Activated CD4-positive, alpha-beta T cell treated with anti-CD3 and anti-CD28 coated beads, Interleukin-2, amount 10 ng/mL, durations not matched to agents 24 days and 14 days (primary cell): ENCODE measurements at regions not wholly inside any gene's neighbourhood (a gene's known extent, or its start where the extent isn't known, plus 50 kb on each side); places are given as distances from the start of the nearest gene placed in this dataset.
A peak's percentile ranks its signal among the peaks of the same experiment; 100 is the strongest.

Experiments used
- DNase-seq: peaks from one replicate; pipeline ENCODE4 v3.0.0; 2022
- H3K27ac Mint-ChIP-seq: one replicate; pipeline ENCODE4 v1.8.0; 2022; ENCODE audit warnings: mild to moderate bottlenecking, mixed read lengths
- H3K27me3 Mint-ChIP-seq: one replicate; pipeline ENCODE4 v1.8.0; 2022; ENCODE audit warnings: mixed read lengths
- H3K36me3 Mint-ChIP-seq: one replicate; pipeline ENCODE4 v1.8.0; 2022; ENCODE audit warnings: low read depth, mild to moderate bottlenecking, mixed read lengths
- H3K4me1 Mint-ChIP-seq: one replicate; pipeline ENCODE4 v1.8.0; 2021; ENCODE audit warnings: mixed read lengths
- H3K4me3 Mint-ChIP-seq: one replicate; pipeline ENCODE4 v1.8.0; 2022; ENCODE audit warnings: mild to moderate bottlenecking, moderate library complexity, mixed read lengths
- H3K9me3 Mint-ChIP-seq: one replicate; pipeline ENCODE4 v1.8.0; 2021; ENCODE audit warnings: mixed read lengths
- intact Hi-C: fragments of 100-400 bp; cut with micrococcal nuclease; formaldehyde crosslinking; loops from one replicate; pipeline ENCODE4 v1.15.1; 2023

- H3K27me3 Mint-ChIP-seq: peaks cover 14% of the 10 kb centered on the region
- no peaks in the 10 kb centered on the region for H3K4me1 Mint-ChIP-seq
- intact Hi-C loops: no loop called here
- H3K27ac Mint-ChIP-seq: no peak overlapping the region
- no peak overlapping the region for H3K4me3 Mint-ChIP-seq
- H3K36me3 Mint-ChIP-seq: no peaks in the 10 kb centered on the region
- DNase-seq: no peak
- H3K9me3 Mint-ChIP-seq: no peaks in the 10 kb centered on the region
These were observed 532.0 kb upstream of the POU3F3 start for GRCh38 chr2:104321796-104322349.

GRCh38 chr2:104332731-104333130 lies 521.2 kb upstream of the POU3F3 start:
- intact Hi-C loops: no loop called here
- no peak overlapping the region for H3K4me3 Mint-ChIP-seq
- no peaks in the 10 kb centered on the region for H3K9me3 Mint-ChIP-seq
- H3K27ac Mint-ChIP-seq: no peak overlapping the region
- no peak for DNase-seq
- no peaks in the 10 kb centered on the region for H3K36me3 Mint-ChIP-seq
- no peaks in the 10 kb centered on the region for H3K27me3 Mint-ChIP-seq
- no peaks in the 10 kb centered on the region for H3K4me1 Mint-ChIP-seq

GRCh38 chr2:104337869-104338268 lies 516.0 kb upstream of the POU3F3 start:
- intact Hi-C loops: no loop called here
- H3K27me3 Mint-ChIP-seq: no peaks in the 10 kb centered on the region

GRCh38 chr2:104340162-104340561 lies 513.8 kb upstream of the POU3F3 start:
- Mint-ChIP-seq H3K4me1 (no peaks in the 10 kb centered on the region), H3K36me3 (no peaks in the 10 kb centered on the region), H3K27me3 (no peaks in the 10 kb centered on the region), H3K9me3 (no peaks in the 10 kb centered on the region), H3K27ac (no peak overlapping the region), H3K4me3 (no peak overlapping the region)
- no peak for DNase-seq
- intact Hi-C loops: no loop called here

More at GRCh38 chr2:104337869-104338268, 516.0 kb upstream of the POU3F3 start:
- H3K9me3 Mint-ChIP-seq: no peaks in the 10 kb centered on the region
- no peaks in the 10 kb centered on the region for H3K36me3 Mint-ChIP-seq
- DNase-seq: peak; percentile 8
- no peak overlapping the region for H3K27ac Mint-ChIP-seq
- no peaks in the 10 kb centered on the region for H3K4me1 Mint-ChIP-seq
- no peak overlapping the region for H3K4me3 Mint-ChIP-seq

- no peaks in the 10 kb centered on the region for H3K27me3 Mint-ChIP-seq
- H3K36me3 Mint-ChIP-seq: no peaks in the 10 kb centered on the region
- no peaks in the 10 kb centered on the region for H3K9me3 Mint-ChIP-seq
- intact Hi-C loops: no loop called here
- no peak overlapping the region for H3K4me3 Mint-ChIP-seq
- no peak overlapping the region for H3K27ac Mint-ChIP-seq
- no peak for DNase-seq
- H3K4me1 Mint-ChIP-seq: no peaks in the 10 kb centered on the region
These were observed 512.8 kb upstream of the POU3F3 start for GRCh38 chr2:104340879-104341828.

GRCh38 chr2:104344306-104344705 lies 509.6 kb upstream of the POU3F3 start:
- Mint-ChIP-seq H3K36me3 (no peaks in the 10 kb centered on the region), H3K27ac (no peak overlapping the region), H3K4me3 (no peak overlapping the region), H3K4me1 (no peaks in the 10 kb centered on the region), H3K27me3 (no peaks in the 10 kb centered on the region), H3K9me3 (no peaks in the 10 kb centered on the region)
- intact Hi-C loops: no loop called here
- DNase-seq: no peak

- no peak for DNase-seq
- H3K9me3 Mint-ChIP-seq: no peaks in the 10 kb centered on the region
- H3K27me3 Mint-ChIP-seq: no peaks in the 10 kb centered on the region
- H3K4me3 Mint-ChIP-seq: no peak overlapping the region
- H3K4me1 Mint-ChIP-seq: no peaks in the 10 kb centered on the region
- no peaks in the 10 kb centered on the region for H3K36me3 Mint-ChIP-seq
- intact Hi-C loops: no loop called here
- H3K27ac Mint-ChIP-seq: no peak overlapping the region
These were observed 508.9 kb upstream of the POU3F3 start for GRCh38 chr2:104344985-104345384.

- Mint-ChIP-seq H3K36me3 (no peaks in the 10 kb centered on the region), H3K4me3 (no peak overlapping the region), H3K4me1 (no peaks in the 10 kb centered on the region), H3K27me3 (peaks cover 2% of the 10 kb centered on the region), H3K27ac (no peak overlapping the region), H3K9me3 (no peaks in the 10 kb centered on the region)
- DNase-seq: no peak
- intact Hi-C loops: no loop called here
These were observed 495.8 kb upstream of the POU3F3 start for GRCh38 chr2:104358122-104358521.

GRCh38 chr2:104361414-104361813 lies 492.5 kb upstream of the POU3F3 start:
- Mint-ChIP-seq H3K4me3 (no peak overlapping the region), H3K36me3 (no peaks in the 10 kb centered on the region), H3K27me3 (peaks cover 2% of the 10 kb centered on the region), H3K27ac (no peak overlapping the region), H3K9me3 (no peaks in the 10 kb centered on the region), H3K4me1 (no peaks in the 10 kb centered on the region)
- DNase-seq: peak; percentile 10
- intact Hi-C loops: no loop called here

- H3K27ac Mint-ChIP-seq: no peak overlapping the region
- peaks cover 4% of the 10 kb centered on the region for H3K27me3 Mint-ChIP-seq
- no peaks in the 10 kb centered on the region for H3K4me1 Mint-ChIP-seq
- intact Hi-C loops: no loop called here
- H3K36me3 Mint-ChIP-seq: no peaks in the 10 kb centered on the region
- H3K9me3 Mint-ChIP-seq: no peaks in the 10 kb centered on the region
- DNase-seq: no peak
- no peak overlapping the region for H3K4me3 Mint-ChIP-seq
These were observed 485.8 kb upstream of the POU3F3 start for GRCh38 chr2:104368089-104368488.

- H3K4me1 Mint-ChIP-seq: no peaks in the 10 kb centered on the region
- peaks cover 4% of the 10 kb centered on the region for H3K27me3 Mint-ChIP-seq
- DNase-seq: no peak
- no peaks in the 10 kb centered on the region for H3K36me3 Mint-ChIP-seq
- H3K4me3 Mint-ChIP-seq: no peak overlapping the region
- no peak overlapping the region for H3K27ac Mint-ChIP-seq
- intact Hi-C loops: no loop called here
- H3K9me3 Mint-ChIP-seq: no peaks in the 10 kb centered on the region
These were observed 482.7 kb upstream of the POU3F3 start for GRCh38 chr2:104371087-104371781.

- no peak overlapping the region for H3K4me3 Mint-ChIP-seq
- peaks cover 1% of the 10 kb centered on the region for H3K27me3 Mint-ChIP-seq
- H3K4me1 Mint-ChIP-seq: peaks cover 7% of the 10 kb centered on the region
- H3K36me3 Mint-ChIP-seq: no peaks in the 10 kb centered on the region
- peaks cover 4% of the 10 kb centered on the region for H3K9me3 Mint-ChIP-seq
- intact Hi-C loops: no loop called here
- DNase-seq: no peak
- no peak overlapping the region for H3K27ac Mint-ChIP-seq
These were observed 478.7 kb upstream of the POU3F3 start for GRCh38 chr2:104375206-104375605.

- Mint-ChIP-seq H3K27me3 (no peaks in the 10 kb centered on the region), H3K27ac (peak overlapping the region; percentile 41), H3K9me3 (peaks cover 4% of the 10 kb centered on the region), H3K4me1 (peaks cover 7% of the 10 kb centered on the region), H3K36me3 (no peaks in the 10 kb centered on the region), H3K4me3 (peak overlapping the region; percentile 79)
- intact Hi-C loops: no loop called here
- DNase-seq: peak; percentile 63
These were observed 475.0 kb upstream of the POU3F3 start for GRCh38 chr2:104378853-104379374.

GRCh38 chr2:104384961-104385360 lies 469.0 kb upstream of the POU3F3 start:
- Mint-ChIP-seq H3K4me1 (no peaks in the 10 kb centered on the region), H3K9me3 (no peaks in the 10 kb centered on the region), H3K36me3 (no peaks in the 10 kb centered on the region)

More at GRCh38 chr2:104384961-104385360, 469.0 kb upstream of the POU3F3 start:
- Mint-ChIP-seq H3K27ac (no peak overlapping the region), H3K27me3 (no peaks in the 10 kb centered on the region), H3K4me3 (no peak overlapping the region)
- intact Hi-C loops: no loop called here
- no peak for DNase-seq
